Cerebellar cortex (tissue), 1 donor: ENCODE measurements at regions not wholly inside any gene's neighbourhood (a gene's known extent, or its start where the extent isn't known, plus 50 kb on each side); places are given as distances from the start of the nearest gene placed in this dataset.

Experiments used
- DNase-seq: peaks from one replicate; pipeline ENCODE4 v3.0.0-alpha.2; 2015; ENCODE audit warnings: low spot score

- DNase-seq, result no peak
Measured at GRCh38 chr9:1201901-1202300, 151.7 kb downstream of the DMRT2 start.

GRCh38 chr9:1202512-1203280 lies 152.5 kb downstream of the DMRT2 start:
- no peak for DNase-seq

GRCh38 chr9:1207686-1208085 lies 157.5 kb downstream of the DMRT2 start:
- no peak for DNase-seq

GRCh38 chr9:1208157-1208556 lies 158.0 kb downstream of the DMRT2 start:
- DNase-seq, result no peak

- DNase-seq, result no peak
Measured at GRCh38 chr9:1210954-1211353, 160.8 kb downstream of the DMRT2 start.

GRCh38 chr9:1216532-1216931 lies 166.4 kb downstream of the DMRT2 start:
- no peak for DNase-seq

GRCh38 chr9:1217076-1217475 lies 166.9 kb downstream of the DMRT2 start:
- DNase-seq, result no peak

GRCh38 chr9:1219284-1219683 lies 169.1 kb downstream of the DMRT2 start:
- no peak for DNase-seq

GRCh38 chr9:1221298-1221697 lies 171.1 kb downstream of the DMRT2 start:
- DNase-seq, result no peak

- DNase-seq, result no peak
Measured at GRCh38 chr9:1222511-1222910, 172.4 kb downstream of the DMRT2 start.

- DNase-seq, result no peak
Measured at GRCh38 chr9:1231998-1232919, 182.1 kb downstream of the DMRT2 start.

GRCh38 chr9:1233568-1233967 lies 183.4 kb downstream of the DMRT2 start:
- DNase-seq, result no peak

GRCh38 chr9:1235650-1236049 lies 185.5 kb downstream of the DMRT2 start:
- DNase-seq, result no peak

- DNase-seq, result no peak
Measured at GRCh38 chr9:1236061-1236460, 185.9 kb downstream of the DMRT2 start.

- no peak for DNase-seq
Measured at GRCh38 chr9:1238407-1238806, 188.2 kb downstream of the DMRT2 start.

- DNase-seq, result no peak
Measured at GRCh38 chr9:1248743-1249142, 198.6 kb downstream of the DMRT2 start.

GRCh38 chr9:1253064-1253979 lies 203.2 kb downstream of the DMRT2 start:
- DNase-seq, result no peak

GRCh38 chr9:1254071-1254470 lies 203.9 kb downstream of the DMRT2 start:
- DNase-seq, result no peak

- no peak for DNase-seq
Measured at GRCh38 chr9:1256178-1256577, 206.0 kb downstream of the DMRT2 start.

GRCh38 chr9:1261266-1261665 lies 211.1 kb downstream of the DMRT2 start:
- no peak for DNase-seq

GRCh38 chr9:1261879-1262766 lies 212.0 kb downstream of the DMRT2 start:
- no peak for DNase-seq
